ENCODE measurements at regions not wholly inside any gene's neighbourhood (a gene's known extent, or its start where the extent isn't known, plus 50 kb on each side); places are given as distances from the start of the nearest gene placed in this dataset.

DNA sequence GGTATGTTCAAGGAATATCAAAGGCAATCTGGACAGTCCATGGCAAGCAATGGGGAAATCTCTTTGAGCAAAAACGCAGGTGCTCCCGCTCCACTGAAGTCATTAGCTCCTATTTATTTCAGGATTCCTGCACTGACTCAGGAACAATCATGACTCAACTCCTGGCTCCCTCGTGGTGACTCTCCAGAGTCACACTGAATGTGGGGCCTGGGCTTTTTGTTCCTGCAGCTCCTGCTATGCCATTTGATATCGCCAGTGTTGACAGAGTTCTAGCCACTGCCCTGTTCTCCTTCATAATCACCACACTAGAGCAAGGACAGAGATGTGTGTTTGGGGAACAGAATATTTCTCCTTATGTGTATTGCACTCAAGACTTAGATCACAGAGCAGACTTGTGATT lies 187.2 kb upstream of the ZNF462 start:
- TF ChIP-seq, protein P1, sequence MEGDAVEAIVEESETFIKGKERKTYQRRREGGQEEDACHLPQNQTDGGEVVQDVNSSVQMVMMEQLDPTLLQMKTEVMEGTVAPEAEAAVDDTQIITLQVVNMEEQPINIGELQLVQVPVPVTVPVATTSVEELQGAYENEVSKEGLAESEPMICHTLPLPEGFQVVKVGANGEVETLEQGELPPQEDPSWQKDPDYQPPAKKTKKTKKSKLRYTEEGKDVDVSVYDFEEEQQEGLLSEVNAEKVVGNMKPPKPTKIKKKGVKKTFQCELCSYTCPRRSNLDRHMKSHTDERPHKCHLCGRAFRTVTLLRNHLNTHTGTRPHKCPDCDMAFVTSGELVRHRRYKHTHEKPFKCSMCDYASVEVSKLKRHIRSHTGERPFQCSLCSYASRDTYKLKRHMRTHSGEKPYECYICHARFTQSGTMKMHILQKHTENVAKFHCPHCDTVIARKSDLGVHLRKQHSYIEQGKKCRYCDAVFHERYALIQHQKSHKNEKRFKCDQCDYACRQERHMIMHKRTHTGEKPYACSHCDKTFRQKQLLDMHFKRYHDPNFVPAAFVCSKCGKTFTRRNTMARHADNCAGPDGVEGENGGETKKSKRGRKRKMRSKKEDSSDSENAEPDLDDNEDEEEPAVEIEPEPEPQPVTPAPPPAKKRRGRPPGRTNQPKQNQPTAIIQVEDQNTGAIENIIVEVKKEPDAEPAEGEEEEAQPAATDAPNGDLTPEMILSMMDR (conservative IDR thresholded peaks at IDR 0.05; ENCODE audit: low read length): no peak
- TF ChIP-seq EZH2phosphoT487 (IDR thresholded peaks at IDR 0.05; ENCODE audit: borderline replicate concordance, low read depth, low read length): no peak
